ENCODE measurements at regions not wholly inside any gene's neighbourhood (a gene's known extent, or its start where the extent isn't known, plus 50 kb on each side); places are given as distances from the start of the nearest gene placed in this dataset.

DNA sequence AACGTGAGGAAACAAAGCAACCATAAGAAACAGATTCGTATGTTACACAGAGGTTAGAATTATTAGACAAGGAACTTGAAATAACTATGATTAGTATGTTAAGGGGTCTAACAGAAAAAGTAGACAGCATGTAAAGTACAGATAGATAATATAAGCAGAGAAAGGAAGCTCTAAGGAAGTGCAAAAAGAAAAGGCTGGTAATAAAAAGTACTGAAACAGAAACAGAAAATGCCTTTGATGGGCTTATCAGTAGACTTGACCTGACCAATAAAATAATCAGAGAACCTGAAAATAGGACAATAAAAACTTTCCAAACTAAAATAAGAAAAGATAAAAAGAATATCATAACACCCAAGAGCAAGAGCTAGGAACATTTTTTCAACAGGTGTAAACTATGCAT lies 225.8 kb downstream of the RND3 start:
- TF ChIP-seq POLR2A (IDR thresholded peaks at IDR 0.05): no peak
- TF ChIP-seq, protein P1, sequence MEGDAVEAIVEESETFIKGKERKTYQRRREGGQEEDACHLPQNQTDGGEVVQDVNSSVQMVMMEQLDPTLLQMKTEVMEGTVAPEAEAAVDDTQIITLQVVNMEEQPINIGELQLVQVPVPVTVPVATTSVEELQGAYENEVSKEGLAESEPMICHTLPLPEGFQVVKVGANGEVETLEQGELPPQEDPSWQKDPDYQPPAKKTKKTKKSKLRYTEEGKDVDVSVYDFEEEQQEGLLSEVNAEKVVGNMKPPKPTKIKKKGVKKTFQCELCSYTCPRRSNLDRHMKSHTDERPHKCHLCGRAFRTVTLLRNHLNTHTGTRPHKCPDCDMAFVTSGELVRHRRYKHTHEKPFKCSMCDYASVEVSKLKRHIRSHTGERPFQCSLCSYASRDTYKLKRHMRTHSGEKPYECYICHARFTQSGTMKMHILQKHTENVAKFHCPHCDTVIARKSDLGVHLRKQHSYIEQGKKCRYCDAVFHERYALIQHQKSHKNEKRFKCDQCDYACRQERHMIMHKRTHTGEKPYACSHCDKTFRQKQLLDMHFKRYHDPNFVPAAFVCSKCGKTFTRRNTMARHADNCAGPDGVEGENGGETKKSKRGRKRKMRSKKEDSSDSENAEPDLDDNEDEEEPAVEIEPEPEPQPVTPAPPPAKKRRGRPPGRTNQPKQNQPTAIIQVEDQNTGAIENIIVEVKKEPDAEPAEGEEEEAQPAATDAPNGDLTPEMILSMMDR (IDR thresholded peaks at IDR 0.05): no peak

All from lower leg skin (tissue), 3 donors.